Left cardiac atrium (tissue), 4 donors: ENCODE measurements at regions not wholly inside any gene's neighbourhood (a gene's known extent, or its start where the extent isn't known, plus 50 kb on each side); places are given as distances from the start of the nearest gene placed in this dataset.

Experiments used
- ATAC-seq, 2 donors: fragments of 200-7000 bp; cut with Tn5 transposase; one replicate each; pipeline ENCODE4 v1.9.1; 2020; ENCODE audit warnings: mild to moderate bottlenecking in 2 of 2, moderate library complexity in 2 of 2
- DNase-seq: peaks from one replicate; pipeline ENCODE4 v3.0.0-alpha.2; 2020
- intact Hi-C, 2 donors: fragments of 100-400 bp; cut with DNase I; formaldehyde crosslinking; loops; one replicate each; pipeline versions ENCODE4 v1.14.1 to v1.15.1; 2022 to 2023
- donor health status: DM: no; HTN: yes; CAD: no.
- donor health status: DM: no; HTN: yes; CAD: no; lungs with severe emphysema.
- donor health status: DM: yes; HTN: yes; CAD: no.
- donor health status: Dilated cardiomyopathy.

DNA sequence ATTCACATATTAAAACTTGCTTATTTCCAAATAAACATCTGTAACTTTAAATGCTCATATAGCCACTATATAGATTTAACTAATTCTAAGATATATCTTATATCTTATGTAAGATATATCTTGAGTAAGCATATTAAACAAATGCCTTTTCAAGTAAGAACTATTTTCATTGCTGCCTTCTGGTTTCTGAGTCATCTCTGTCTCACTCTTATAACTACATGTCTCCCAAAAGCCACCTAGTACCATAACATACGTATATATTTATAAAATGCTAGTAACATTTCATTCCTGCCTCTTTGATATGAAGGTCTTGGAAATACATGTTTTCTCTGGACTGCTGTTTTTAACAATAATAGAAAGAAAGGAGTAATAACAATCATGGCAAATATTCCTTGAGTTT lies 429.5 kb downstream of the DTWD2 start:
- ATAC-seq (no peak), DNase-seq (no peak)
- intact Hi-C loops, result no loop called here

DNA sequence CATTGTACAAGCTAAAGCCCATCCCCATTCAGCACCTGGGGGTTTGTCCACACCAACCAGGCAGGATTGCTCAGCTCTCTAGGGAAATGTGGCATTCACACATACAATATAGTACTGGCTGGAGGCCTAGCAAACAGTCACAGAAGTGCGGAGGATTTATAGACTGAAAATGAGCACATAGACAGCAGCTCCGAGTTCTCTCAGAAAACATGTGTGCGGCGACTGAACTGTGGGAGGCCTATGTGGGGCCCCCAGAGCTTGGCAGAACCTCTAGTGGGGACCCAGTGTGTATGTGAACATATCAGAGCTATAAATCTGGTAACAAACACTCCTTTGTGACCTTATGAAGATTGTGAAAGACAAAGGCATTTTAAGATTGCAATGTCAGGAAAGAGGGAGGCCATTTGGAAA lies 431.1 kb downstream of the DTWD2 start:
- no peak for ATAC-seq
- DNase-seq, result no peak
- intact Hi-C loops, result no loop called here

DNA sequence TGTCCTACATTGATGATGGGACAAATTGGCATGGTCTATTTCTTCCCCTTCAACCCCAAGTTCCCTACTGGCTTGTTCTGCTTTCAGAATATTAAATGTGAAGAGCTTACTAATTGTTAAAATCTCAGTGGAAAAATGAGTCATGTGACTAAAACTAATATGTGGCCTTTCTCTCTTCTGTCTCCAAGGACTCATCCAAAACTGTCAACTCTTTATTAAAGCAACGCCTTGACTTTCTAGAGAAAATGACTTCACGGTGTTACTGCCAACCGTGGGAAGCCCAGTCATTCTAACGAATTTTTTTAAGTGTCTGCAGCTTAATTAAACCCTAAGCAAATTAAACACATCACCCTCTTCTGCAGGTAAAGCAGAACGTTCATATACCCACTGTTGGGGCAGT lies 431.6 kb downstream of the DTWD2 start:
- no peak for DNase-seq
- intact Hi-C loops, result no loop called here
- no peak for ATAC-seq

DNA sequence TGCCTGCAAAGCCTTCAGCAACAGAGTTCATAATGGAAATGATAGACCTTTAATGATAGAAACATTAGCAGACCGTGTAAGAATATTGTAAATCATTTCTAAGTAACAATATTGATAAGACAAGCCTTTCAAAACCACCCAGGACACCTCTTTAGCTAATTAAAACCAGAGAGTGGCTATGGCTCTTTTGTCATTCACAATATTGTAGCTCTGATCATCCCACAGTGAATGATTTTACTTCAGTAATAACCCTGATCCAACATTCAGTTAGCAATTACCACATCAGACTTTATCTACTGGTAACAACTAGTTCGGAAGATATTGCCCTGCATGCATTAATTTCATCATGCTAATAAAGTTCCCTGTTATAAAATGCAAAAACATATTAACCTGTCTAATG lies 432.6 kb downstream of the DTWD2 start:
- DNase-seq (no peak), ATAC-seq (no peak)

DNA sequence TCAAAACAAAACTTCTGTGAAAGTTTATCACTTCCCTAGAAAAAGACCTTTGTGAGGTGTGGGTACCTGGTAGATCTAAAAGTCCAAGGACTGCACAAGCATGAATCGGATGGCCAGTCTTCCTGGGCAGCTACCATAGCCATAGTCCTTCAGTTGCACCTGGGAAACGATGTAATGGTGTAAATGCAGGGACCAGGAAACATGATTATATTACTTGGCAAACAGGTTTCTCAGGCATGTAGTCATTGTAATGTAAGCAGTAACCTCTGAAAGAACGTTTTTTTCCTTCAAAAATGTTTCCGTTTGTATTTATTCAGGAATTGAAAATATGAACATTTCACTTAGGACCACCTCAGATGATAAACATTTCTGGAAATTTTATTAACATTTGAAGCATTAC lies 433.4 kb downstream of the DTWD2 start:
- intact Hi-C loops, result no loop called here
- no peak for ATAC-seq
- no peak for DNase-seq

More for the DNA sequence above, 432.6 kb downstream of the DTWD2 start:
- intact Hi-C loops, result no loop called here

DNA sequence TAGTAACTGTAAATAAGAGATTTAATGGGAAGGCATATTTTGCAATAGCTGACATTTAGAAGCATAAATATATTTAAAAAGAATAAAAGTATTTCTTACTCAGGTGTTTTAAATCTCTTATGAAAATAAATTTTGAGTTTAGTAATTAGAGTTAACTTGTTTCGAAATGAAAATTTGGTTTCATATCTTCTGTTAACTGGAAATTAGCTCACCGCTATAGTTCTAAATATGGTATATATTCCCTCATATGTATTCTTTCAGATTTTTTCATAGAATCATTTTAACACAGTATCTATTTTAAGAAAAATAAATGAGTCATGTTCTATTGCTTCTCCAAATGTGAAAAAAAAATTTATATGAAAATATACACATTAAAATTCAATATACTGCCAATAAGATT lies 434.1 kb downstream of the DTWD2 start:
- intact Hi-C loops, result no loop called here
- DNase-seq (no peak), ATAC-seq (no peak)

DNA sequence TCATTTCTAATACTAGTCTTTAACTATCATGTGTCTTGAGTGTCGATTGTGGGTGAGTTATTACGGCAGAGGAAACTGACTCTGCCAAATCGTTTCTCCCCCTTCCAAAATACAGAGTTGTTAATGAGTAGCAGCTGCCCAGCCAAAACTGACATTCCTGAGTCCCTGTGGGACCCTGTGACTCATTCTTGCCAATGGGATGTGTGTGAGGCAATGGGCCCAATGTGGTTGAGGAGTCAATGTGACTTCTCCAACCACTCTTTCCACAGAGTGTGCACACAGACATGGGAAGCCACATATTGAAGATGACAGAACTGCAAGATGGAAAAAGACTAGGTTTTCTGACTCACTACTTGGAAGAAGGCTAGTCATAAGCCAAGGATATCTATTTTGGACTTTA lies 434.7 kb downstream of the DTWD2 start:
- peak; percentile 86 to 94 for ATAC-seq
- DNase-seq, result peak; percentile 70
- intact Hi-C loops, result no loop called here

DNA sequence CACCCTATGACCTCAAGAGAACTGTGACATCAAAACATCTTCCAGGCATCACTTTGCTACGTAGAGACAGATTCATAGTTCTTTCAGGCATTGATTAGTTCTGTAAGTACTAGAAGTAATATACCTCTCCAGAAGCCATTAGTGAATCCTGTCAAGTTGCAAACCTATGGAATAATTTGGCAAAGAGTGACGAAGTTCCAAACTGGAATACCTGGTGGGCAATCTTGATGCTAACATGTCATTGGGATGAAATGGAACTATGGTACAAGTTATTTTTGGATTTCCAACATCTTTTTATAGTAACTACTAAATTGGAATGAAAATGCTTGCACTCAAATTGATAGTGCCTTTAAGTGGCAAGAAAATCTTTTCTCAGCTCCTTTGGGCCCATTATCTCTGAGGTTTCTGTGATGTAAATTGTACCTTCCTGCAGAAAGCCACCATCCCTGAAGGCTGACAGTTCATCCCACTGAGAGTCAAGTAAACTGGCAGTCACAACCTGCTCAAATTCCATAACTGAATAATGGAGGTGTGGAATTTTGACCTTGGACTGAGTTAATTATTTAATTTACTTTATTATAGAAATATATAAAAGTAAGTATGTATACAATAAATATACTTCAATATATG lies 435.5 kb downstream of the DTWD2 start:
- intact Hi-C loops, result no loop called here
- ATAC-seq (no peak), DNase-seq (no peak)

DNA sequence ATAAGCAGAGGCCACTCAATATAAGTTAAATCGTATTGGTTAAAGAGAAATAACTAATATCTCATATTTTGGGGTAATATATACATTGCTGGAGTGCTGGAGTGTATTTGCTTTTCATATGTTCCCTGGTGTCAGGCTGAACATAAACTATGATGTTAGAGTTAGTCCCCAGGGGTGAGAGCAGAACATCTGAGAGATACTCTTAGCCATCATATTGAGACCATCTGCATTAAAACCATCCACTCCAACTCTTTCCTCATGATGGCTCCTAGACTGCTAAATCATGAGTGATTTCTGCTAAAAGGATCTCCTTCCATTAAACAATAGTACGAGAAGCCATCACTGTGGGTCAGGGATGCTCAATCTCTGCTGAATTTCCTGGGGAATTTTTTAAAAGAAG lies 436.2 kb downstream of the DTWD2 start:
- DNase-seq (no peak), ATAC-seq (no peak)
- intact Hi-C loops, result no loop called here

DNA sequence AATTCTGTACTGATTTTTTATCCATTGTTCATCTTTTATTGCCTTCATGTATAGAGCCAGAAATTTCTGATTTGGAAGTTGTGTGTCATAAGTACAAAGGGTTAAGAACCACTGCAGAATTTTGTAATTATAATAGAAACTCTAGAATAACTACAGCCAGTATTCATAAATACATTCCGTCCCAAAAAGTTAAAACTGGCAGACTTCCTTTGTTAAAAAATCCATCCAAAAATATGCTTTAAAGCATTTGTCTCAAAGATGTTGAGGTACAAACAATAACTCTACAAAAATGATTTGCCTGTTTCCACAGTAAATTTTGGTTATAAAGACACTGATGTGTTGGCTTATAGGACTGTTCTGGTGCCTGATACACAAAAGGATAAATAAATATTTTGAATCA lies 436.6 kb downstream of the DTWD2 start:
- no peak for DNase-seq
- intact Hi-C loops, result no loop called here
- no peak for ATAC-seq

DNA sequence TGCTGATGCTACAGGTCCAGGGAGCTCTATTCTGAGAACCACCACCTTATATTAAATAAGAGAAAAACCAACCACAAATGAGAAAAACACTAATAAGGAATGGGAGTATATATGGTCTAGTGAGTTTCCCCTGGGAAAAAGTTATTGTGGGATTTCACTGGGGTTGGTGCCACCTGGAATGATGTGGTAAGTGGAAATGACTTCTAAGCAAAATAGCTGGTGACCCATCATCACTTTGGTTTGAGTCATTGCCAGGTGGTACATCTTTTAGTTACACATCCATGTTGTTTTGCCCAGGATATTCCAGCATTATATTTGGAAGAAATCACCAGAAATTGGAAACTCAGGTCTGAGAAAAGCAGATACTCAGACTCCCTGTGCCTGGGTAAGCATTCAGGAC lies 437.3 kb downstream of the DTWD2 start:
- intact Hi-C loops, result no loop called here
- no peak for ATAC-seq
- DNase-seq, result no peak

DNA sequence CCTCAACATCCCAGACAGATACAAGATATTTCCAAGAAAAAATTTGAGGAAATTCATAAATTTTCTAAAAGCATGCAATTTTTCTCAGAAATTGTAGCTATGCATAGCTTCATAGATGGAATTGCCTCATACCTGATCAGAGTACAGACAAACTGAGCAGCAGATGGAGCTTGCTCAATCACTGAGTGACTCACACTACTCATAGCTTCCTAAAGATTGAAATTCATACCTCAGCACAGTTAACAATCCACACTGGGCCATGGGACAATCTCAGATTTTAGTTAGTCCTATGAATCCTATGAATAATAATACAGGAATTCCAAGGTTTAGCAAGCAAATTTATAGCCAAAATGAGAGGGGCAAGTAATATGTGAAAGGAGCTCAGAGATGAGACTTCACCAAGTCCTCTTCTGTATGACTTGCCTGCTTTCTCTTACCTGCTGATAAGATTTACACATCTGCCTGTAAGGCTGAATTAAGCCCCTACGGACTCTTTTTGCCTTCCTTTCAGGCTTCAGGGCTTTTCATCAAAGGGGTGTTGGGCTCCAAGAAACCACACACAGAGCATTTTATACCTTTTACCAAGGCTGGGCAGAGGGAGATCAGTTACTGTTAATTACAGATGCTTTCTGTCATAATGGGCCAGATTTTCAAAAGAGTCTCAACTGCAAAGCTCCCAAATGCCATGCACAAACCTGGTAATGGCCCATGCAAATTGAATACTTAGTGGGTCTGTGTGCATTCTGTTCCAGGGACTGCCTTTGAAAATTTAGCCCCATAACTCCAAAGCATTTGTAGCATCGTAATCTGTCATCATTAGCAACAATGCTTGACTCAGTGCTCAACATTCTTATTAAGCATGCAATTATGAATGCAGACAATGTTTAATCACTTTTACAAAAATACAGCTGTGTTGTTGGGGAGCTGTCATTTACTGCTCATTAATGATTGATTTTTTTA lies 439.3 kb downstream of the DTWD2 start:
- peak in 1 of 2 donors; percentile 71 for ATAC-seq
- intact Hi-C loops, result no loop called here

DNA sequence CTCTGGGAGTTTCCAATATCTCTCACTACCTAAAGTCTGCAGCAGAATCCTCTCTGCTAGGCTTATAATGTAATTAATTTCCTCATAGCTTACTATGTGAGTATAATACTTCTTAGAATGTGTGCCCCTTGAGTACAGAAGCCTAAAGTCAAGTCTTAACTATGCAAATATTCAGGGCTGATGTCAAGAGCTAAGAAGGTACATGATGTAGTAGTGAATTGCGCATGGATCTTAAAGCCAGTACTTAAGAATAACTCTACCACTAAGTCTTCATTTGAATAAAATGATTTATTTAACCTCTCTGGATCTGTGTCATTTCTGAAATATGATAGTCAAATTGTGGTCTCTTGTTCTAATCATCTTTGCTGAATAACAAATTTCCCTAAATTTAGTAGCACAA lies 442.9 kb downstream of the DTWD2 start:
- ATAC-seq (no peak), DNase-seq (no peak)

More for the DNA sequence above, 439.3 kb downstream of the DTWD2 start:
- no peak for DNase-seq

DNA sequence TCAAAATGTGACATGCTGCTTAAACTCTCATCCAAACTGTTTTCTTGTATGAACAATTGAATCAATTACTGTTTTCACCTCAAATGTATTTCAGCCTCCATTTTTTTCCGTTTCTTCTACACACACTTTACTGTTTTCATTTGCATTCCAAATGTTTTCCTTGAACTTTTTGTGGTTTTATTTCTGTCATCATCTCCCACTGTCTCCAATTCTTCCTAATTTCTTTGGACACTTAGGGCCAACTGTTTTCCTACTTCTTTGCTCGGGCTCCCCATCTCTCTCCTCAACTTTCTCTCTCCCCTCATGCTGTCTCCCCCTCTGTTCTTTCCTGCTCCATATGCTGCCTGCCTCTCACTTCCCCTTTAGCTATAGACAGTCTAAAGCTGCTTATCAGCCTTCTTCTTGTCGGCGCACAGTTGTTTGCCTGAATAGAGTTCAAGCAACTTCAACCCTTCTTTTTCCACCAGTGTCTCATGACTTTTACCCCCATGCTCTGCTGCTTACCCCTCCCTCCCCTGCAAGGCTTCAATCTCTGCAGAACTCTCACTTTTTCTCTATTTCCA lies 443.4 kb downstream of the DTWD2 start:
- intact Hi-C loops, result no loop called here
- no peak for DNase-seq
- no peak for ATAC-seq

More for the DNA sequence above, 442.9 kb downstream of the DTWD2 start:
- intact Hi-C loops, result no loop called here

DNA sequence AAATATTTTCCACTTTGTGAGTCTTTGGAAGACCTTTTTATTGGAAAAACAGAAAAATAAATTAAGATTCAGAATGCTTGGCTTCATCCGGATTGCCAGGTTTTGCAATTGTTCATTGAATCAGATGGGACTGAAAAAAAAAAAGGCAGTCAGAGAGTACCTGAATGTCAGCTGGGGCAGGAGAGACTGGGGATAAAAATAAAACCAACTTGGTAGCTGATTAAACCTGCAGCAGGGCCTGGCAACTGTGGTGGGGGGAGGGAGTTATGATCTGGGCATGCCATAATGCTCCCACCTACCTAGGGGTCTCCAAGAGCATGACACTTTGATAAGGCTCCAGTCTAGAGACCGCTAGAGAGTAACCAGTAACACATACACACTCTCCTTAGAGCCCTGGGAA lies 454.4 kb downstream of the DTWD2 start:
- ATAC-seq (peak in 1 of 2 donors; percentile 14), DNase-seq (no peak)
- intact Hi-C loops, result no loop called here

DNA sequence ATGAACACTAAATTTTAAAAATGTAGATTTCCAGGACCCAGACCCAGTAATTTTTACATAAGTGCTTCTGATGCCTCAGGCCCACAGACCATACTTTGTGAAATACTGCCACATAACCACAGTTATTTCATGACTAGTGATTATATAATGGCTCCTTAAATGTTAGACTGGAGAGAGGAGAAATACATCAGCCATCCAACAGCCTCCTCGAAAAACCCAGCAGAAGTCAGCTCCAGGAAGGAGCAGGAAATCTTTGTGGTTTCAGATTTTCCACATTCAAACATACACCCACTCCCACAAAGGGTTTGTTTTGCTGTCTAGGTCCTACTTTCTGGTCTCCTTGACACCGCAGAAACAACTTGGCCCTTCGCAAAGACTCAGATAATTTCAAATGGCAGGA lies 455.2 kb downstream of the DTWD2 start:
- no peak for DNase-seq
- intact Hi-C loops, result no loop called here
- no peak for ATAC-seq

DNA sequence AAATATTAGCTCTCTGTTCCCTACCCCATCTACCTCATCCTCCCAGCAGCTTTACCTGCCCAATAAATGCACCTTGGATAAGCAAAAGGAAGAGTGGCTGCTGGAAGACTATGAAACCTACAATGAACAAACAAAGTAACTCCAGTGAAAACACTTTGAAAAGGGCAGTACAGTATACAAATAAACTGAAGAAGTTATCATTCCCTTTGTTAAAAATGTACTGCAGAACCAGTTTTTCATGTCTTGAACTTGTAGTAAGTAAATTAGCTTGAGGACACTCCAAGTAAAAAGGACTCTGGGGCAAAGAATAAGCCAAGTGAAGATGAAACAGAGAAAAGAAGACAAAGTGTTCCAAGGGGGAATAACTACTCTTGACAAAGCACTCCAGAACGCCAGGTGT lies 457.1 kb downstream of the DTWD2 start:
- DNase-seq (no peak), ATAC-seq (no peak)
- intact Hi-C loops, result no loop called here

DNA sequence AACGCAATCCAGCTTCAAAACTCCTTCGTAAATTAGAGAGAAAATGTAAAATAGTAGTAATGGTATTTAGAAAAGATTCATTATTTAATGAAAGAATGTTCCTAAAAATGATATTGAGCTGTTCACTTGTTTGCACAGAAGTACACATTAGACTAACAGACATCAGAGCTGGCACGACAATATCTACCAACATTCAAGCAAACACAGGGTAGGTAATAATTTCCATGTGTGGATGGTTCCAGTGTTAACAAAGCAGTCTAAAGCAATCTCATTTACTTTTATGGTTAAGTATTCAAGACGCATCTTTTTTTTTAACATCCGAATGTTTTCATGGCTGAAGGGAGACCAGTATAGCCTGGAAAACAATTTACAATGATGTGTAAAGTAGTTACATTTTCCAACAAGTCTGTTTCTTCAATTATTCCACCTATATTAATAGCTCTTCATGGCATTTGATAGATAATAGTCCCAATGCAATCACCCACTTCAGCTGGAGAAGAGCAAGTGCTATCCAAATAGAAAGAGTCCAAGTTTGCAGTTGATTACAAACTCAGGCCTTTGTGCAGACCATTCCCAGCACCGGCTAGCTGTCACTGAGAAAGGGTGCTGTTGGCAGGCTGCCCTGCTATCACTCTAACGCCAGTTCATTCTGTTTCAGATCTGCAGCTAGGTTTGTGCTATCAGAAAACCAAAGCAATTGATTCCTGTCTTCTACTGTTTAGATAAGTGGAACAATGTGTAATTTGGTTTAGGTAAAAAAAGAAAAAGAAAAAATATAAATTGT lies 458.8 kb downstream of the DTWD2 start:
- ATAC-seq (peak; percentile 74 to 84), DNase-seq (peak; percentile 78)
- intact Hi-C loops, result no loop called here

DNA sequence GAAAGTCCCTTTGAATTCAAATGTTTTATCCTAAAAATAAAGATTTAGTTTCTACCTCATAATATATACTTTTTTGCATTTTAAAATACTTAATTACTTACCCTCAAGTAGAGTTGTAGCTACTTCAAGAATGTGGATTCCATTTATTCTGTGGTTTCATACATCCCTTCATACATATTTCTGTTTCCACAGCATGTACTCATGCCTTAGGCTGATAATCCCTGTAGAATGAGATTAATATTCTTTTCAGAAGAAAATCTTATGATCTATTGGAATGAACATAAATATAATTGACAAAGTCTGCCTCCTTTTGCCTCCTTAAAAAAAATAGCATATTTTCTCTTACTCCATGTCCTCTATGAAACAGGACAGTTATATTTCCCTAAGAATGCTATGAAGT lies 465.7 kb downstream of the DTWD2 start:
- ATAC-seq (no peak), DNase-seq (no peak)
- intact Hi-C loops, result no loop called here
